RWPE2 (cell line): ENCODE measurements at regions not wholly inside any gene's neighbourhood (a gene's known extent, or its start where the extent isn't known, plus 50 kb on each side); places are given as distances from the start of the nearest gene placed in this dataset.
"Not testable (repeated sequence)": the region's sequence is repeated elsewhere in the genome, so short reads cannot be mapped to it uniquely, and the experiment has no call there.

Experiments
- ATAC-seq: fragments of 200-7000 bp; cut with Tn5 transposase; 3 replicates; pipeline ENCODE4 v1.9.1; 2021; ENCODE audit warnings: low read depth
- DNase-seq: peaks from one replicate; pipeline ENCODE4 v3.0.0-alpha.2; 2020; ENCODE audit warnings: low spot score
- H3K27ac ChIP-seq: fragments of 450-650 bp; 2 replicates; pipeline ENCODE4 v1.5.1; 2017; ENCODE audit warnings: mild to moderate bottlenecking; ENCODE audit not compliant: poor library complexity, severe bottlenecking
- H3K27me3 ChIP-seq: fragments of 250-450 bp; sonication (Bioruptor Pico); 2 replicates; pipeline ENCODE4 v1.5.1; 2021; ENCODE audit warnings: mild to moderate bottlenecking, moderate library complexity; ENCODE audit not compliant: insufficient read depth, poor library complexity, severe bottlenecking
- H3K36me3 ChIP-seq: fragments of 250-450 bp; sonication (Bioruptor Pico); 2 replicates; pipeline ENCODE4 v1.5.1; 2020; ENCODE audit warnings: low read depth, mild to moderate bottlenecking, moderate library complexity
- H3K4me1 ChIP-seq: fragments of 250-450 bp; sonication (Bioruptor Pico); 2 replicates; pipeline ENCODE4 v1.5.1; 2021; ENCODE audit warnings: mild to moderate bottlenecking, moderate library complexity; ENCODE audit not compliant: insufficient read depth, poor library complexity, severe bottlenecking
- H3K4me3 ChIP-seq: fragments of 250-450 bp; sonication (Bioruptor Pico); 2 replicates; pipeline ENCODE4 v1.5.1; 2021; ENCODE audit warnings: mild to moderate bottlenecking, moderate library complexity; ENCODE audit not compliant: severe bottlenecking
- H3K9me3 ChIP-seq: fragments of 250-450 bp; sonication (Bioruptor Pico); 2 replicates; pipeline ENCODE4 v1.5.1; 2021; ENCODE audit warnings: mild to moderate bottlenecking, moderate library complexity; ENCODE audit not compliant: severe bottlenecking
- CTCF ChIP-seq: fragments of 450-650 bp; IDR thresholded peaks from one replicate; pipeline ENCODE4 v1.5.1; 2017; ENCODE audit warnings: mild to moderate bottlenecking, moderate library complexity; ENCODE audit not compliant: poor library complexity, severe bottlenecking

- Histone ChIP-seq H3K9me3 (no peaks in the 10 kb centered on the region), H3K27ac (no peak overlapping the region), H3K4me1 (no peaks in the 10 kb centered on the region), H3K36me3 (no peaks in the 10 kb centered on the region), H3K27me3 (no peaks in the 10 kb centered on the region), H3K4me3 (no peak overlapping the region)
- no peak for ATAC-seq
- no peak for TF ChIP-seq CTCF
- no peak for DNase-seq
Observed at GRCh38 chr18:30675072-30675471, 367.5 kb downstream of the DSC3 start.

DNA sequence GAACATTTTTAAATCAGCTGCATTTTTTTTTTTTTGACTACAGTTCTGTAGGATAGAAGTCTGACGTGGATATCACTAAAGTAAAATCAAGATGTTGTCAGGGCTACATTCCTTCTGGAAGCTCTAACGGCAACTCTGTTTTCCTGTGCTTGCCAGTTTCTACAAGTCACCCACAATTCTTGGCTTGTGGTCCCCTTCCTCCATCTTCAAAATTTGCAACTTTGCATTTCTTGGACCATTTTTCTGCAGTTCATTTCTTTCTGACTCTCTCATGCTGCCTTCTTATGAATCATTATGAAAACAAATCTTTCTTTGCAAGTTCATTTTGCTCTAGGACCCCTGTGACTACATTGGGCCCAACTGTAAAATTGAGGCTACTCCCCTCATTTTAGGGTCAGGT, 367.9 kb downstream of the DSC3 start:
- Histone ChIP-seq H3K36me3 (no peaks in the 10 kb centered on the region), H3K4me3 (no peak overlapping the region), H3K27ac (no peak overlapping the region), H3K27me3 (no peaks in the 10 kb centered on the region), H3K9me3 (no peaks in the 10 kb centered on the region), H3K4me1 (no peaks in the 10 kb centered on the region)
- DNase-seq: no peak
- no peak for ATAC-seq
- TF ChIP-seq CTCF: no peak

GRCh38 chr18:30672439-30672838, 370.1 kb downstream of the DSC3 start:
- not testable (repeated sequence) for H3K36me3 ChIP-seq, ATAC-seq, H3K27me3 ChIP-seq, DNase-seq, H3K27ac ChIP-seq, H3K4me3 ChIP-seq, H3K4me1 ChIP-seq, H3K9me3 ChIP-seq

GRCh38 chr18:30658306-30658705, 384.2 kb downstream of the DSC3 start:
- ATAC-seq (no peak), DNase-seq (no peak)
- Histone ChIP-seq H3K4me1 (no peaks in the 10 kb centered on the region), H3K9me3 (no peaks in the 10 kb centered on the region), H3K36me3 (no peaks in the 10 kb centered on the region), H3K4me3 (no peak overlapping the region), H3K27me3 (no peaks in the 10 kb centered on the region), H3K27ac (no peak overlapping the region)
- TF ChIP-seq CTCF: no peak

DNA sequence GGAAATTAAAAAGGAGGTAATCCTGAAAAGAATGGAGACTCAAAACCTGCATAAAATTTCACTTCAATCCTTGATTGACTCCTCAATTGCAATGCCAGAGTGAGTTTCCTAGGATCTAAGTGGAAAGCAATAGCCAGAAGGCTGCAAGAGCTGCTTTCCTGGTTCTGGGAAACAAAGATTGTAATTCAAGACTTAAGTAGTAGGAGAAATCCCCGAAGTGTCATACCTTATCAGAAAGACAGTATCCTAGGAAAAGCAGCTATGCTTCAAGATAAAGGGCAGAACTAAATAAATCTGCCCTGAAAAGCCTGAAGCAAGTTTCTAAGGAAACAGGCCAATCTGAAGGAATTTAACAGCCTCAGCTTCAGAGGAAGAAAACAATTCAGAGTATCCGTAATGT, 390.2 kb downstream of the DSC3 start:
- DNase-seq (no peak), ATAC-seq (no peak)
- Histone ChIP-seq H3K27ac (no peak overlapping the region), H3K4me3 (no peak overlapping the region), H3K27me3 (no peaks in the 10 kb centered on the region), H3K9me3 (no peaks in the 10 kb centered on the region), H3K36me3 (no peaks in the 10 kb centered on the region), H3K4me1 (no peaks in the 10 kb centered on the region)
- TF ChIP-seq CTCF: no peak
